Effector memory CD8-positive, alpha-beta T cell (primary cell): ENCODE measurements at regions not wholly inside any gene's neighbourhood (a gene's known extent, or its start where the extent isn't known, plus 50 kb on each side); places are given as distances from the start of the nearest gene placed in this dataset.

Experiments
- ATAC-seq: fragments of 150-1000 bp; cut with Tn5 transposase; replicated peaks from 2 replicates; pipeline ENCODE4 v1.10.0; 2021; ENCODE audit warnings: mild to moderate bottlenecking, moderate library complexity
- DNase-seq, 3 experiments: peaks; one replicate each; pipeline ENCODE4 v3.0.0; 2021
- H3K27ac Mint-ChIP-seq, 2 donors: one replicate each; pipeline ENCODE4 v1.8.0; 2022; ENCODE audit warnings: mild to moderate bottlenecking in 2 of 2, mixed read lengths in 2 of 2, moderate library complexity in 2 of 2
- H3K27me3 Mint-ChIP-seq, 2 donors: one replicate each; pipeline ENCODE4 v1.8.0; 2022; ENCODE audit warnings: mixed read lengths in 2 of 2
- H3K36me3 Mint-ChIP-seq: one replicate; pipeline ENCODE4 v1.8.0; 2022; ENCODE audit warnings: mild to moderate bottlenecking, moderate library complexity, mixed read lengths; ENCODE audit not compliant: insufficient read depth
- H3K4me1 Mint-ChIP-seq, 2 donors: one replicate each; pipeline ENCODE4 v1.8.0; 2022; ENCODE audit warnings: low read depth in 2 of 2, mixed read lengths in 2 of 2
- H3K4me3 Mint-ChIP-seq, 2 donors: one replicate each; pipeline ENCODE4 v1.8.0; 2022; ENCODE audit warnings: mild to moderate bottlenecking in 2 of 2, mixed read lengths in 2 of 2, moderate library complexity in 2 of 2
- H3K9me3 Mint-ChIP-seq, 2 donors: one replicate each; pipeline ENCODE4 v1.8.0; 2022; ENCODE audit warnings: mixed read lengths in 2 of 2

- H3K27me3 Mint-ChIP-seq, result no peaks in the 10 kb centered on the region
- DNase-seq (peak; percentile 76 to 82 (median 81)), ATAC-seq (peak; percentile 97)
- peaks cover 7% of the 10 kb centered on the region for H3K36me3 Mint-ChIP-seq
- H3K4me1 Mint-ChIP-seq, result peaks cover 24 to 31% of the 10 kb centered on the region in 2 donors
- H3K9me3 Mint-ChIP-seq, result peaks cover 0 to 1% of the 10 kb centered on the region in 2 donors
- peak overlapping the region; percentile 24 to 50 for H3K4me3 Mint-ChIP-seq
- peak overlapping the region; percentile 94 to 99 for H3K27ac Mint-ChIP-seq
Observed at GRCh38 chr15:58331913-58332675, 99.7 kb upstream of the LIPC start.

GRCh38 chr15:58332676-58333400, 99.0 kb upstream of the LIPC start:
- Mint-ChIP-seq H3K4me3 (peak overlapping the region; percentile 24 to 50), H3K36me3 (peaks cover 7% of the 10 kb centered on the region), H3K4me1 (peaks cover 24 to 31% of the 10 kb centered on the region in 2 donors)

GRCh38 chr15:58334803-58335202, 97.0 kb upstream of the LIPC start:
- H3K27ac Mint-ChIP-seq, result peak overlapping the region in 1 of 2 donors; percentile 10
- peaks cover 7% of the 10 kb centered on the region for H3K36me3 Mint-ChIP-seq
- H3K27me3 Mint-ChIP-seq, result no peaks in the 10 kb centered on the region
- peaks cover 0 to 1% of the 10 kb centered on the region in 2 donors for H3K9me3 Mint-ChIP-seq
- ATAC-seq (no peak), DNase-seq (no peak)
- H3K4me1 Mint-ChIP-seq, result peaks cover 26 to 31% of the 10 kb centered on the region in 2 donors
- no peak overlapping the region for H3K4me3 Mint-ChIP-seq

More at GRCh38 chr15:58332676-58333400, 99.0 kb upstream of the LIPC start:
- Mint-ChIP-seq H3K9me3 (peaks cover 0 to 1% of the 10 kb centered on the region in 2 donors), H3K27me3 (no peaks in the 10 kb centered on the region), H3K27ac (peak overlapping the region; percentile 94 to 99)
- ATAC-seq (no peak), DNase-seq (no peak)

GRCh38 chr15:58336161-58336560, 95.6 kb upstream of the LIPC start:
- Mint-ChIP-seq H3K27ac (peak overlapping the region in 1 of 2 donors; percentile 54), H3K9me3 (peaks cover 0 to 1% of the 10 kb centered on the region in 2 donors), H3K4me3 (no peak overlapping the region), H3K4me1 (peaks cover 21 to 26% of the 10 kb centered on the region in 2 donors), H3K27me3 (no peaks in the 10 kb centered on the region), H3K36me3 (peaks cover 7% of the 10 kb centered on the region)
- ATAC-seq (no peak), DNase-seq (no peak)

GRCh38 chr15:58340176-58340575, 91.6 kb upstream of the LIPC start:
- H3K27me3 Mint-ChIP-seq, result peaks cover 0 to 7% of the 10 kb centered on the region in 2 donors
- H3K9me3 Mint-ChIP-seq, result no peaks in the 10 kb centered on the region
- H3K36me3 Mint-ChIP-seq, result no peaks in the 10 kb centered on the region
- H3K27ac Mint-ChIP-seq, result peak overlapping the region in 1 of 2 donors; percentile 16
- ATAC-seq (no peak), DNase-seq (no peak)
- no peak overlapping the region for H3K4me3 Mint-ChIP-seq
- peaks cover 0 to 2% of the 10 kb centered on the region in 2 donors for H3K4me1 Mint-ChIP-seq

GRCh38 chr15:58342508-58342907, 89.3 kb upstream of the LIPC start:
- ATAC-seq (no peak), DNase-seq (no peak)
- Mint-ChIP-seq H3K36me3 (no peaks in the 10 kb centered on the region), H3K9me3 (no peaks in the 10 kb centered on the region), H3K27ac (no peak overlapping the region), H3K27me3 (peaks cover 0 to 7% of the 10 kb centered on the region in 2 donors), H3K4me1 (peaks cover 0 to 2% of the 10 kb centered on the region in 2 donors), H3K4me3 (no peak overlapping the region)

- H3K27me3 Mint-ChIP-seq, result peaks cover 0 to 7% of the 10 kb centered on the region in 2 donors
- no peak overlapping the region for H3K27ac Mint-ChIP-seq
- no peaks in the 10 kb centered on the region for H3K9me3 Mint-ChIP-seq
- no peak for ATAC-seq
- H3K4me1 Mint-ChIP-seq, result peaks cover 0 to 1% of the 10 kb centered on the region in 2 donors
- H3K36me3 Mint-ChIP-seq, result no peaks in the 10 kb centered on the region
- DNase-seq, result no peak
- H3K4me3 Mint-ChIP-seq, result no peak overlapping the region
Observed at GRCh38 chr15:58344213-58345070, 87.3 kb upstream of the LIPC start.

- no peak overlapping the region for H3K27ac Mint-ChIP-seq
- ATAC-seq, result no peak
- no peaks in the 10 kb centered on the region for H3K9me3 Mint-ChIP-seq
Observed at GRCh38 chr15:58346361-58346760, 85.4 kb upstream of the LIPC start.

GRCh38 chr15:58348095-58348812, 83.5 kb upstream of the LIPC start:
- Mint-ChIP-seq H3K27me3 (peaks cover 0 to 14% of the 10 kb centered on the region in 2 donors), H3K4me3 (no peak overlapping the region), H3K27ac (no peak overlapping the region), H3K9me3 (no peaks in the 10 kb centered on the region), H3K4me1 (no peaks in the 10 kb centered on the region), H3K36me3 (no peaks in the 10 kb centered on the region)
- no peak for DNase-seq
- no peak for ATAC-seq

More at GRCh38 chr15:58346361-58346760, 85.4 kb upstream of the LIPC start:
- Mint-ChIP-seq H3K36me3 (no peaks in the 10 kb centered on the region), H3K27me3 (peaks cover 0 to 7% of the 10 kb centered on the region in 2 donors), H3K4me1 (no peaks in the 10 kb centered on the region), H3K4me3 (no peak overlapping the region)
- DNase-seq, result no peak

- H3K4me1 Mint-ChIP-seq, result peaks cover 0 to under 1% of the 10 kb centered on the region in 2 donors
- ATAC-seq (no peak), DNase-seq (no peak)
- H3K4me3 Mint-ChIP-seq, result no peak overlapping the region
- no peaks in the 10 kb centered on the region for H3K36me3 Mint-ChIP-seq
- no peaks in the 10 kb centered on the region for H3K9me3 Mint-ChIP-seq
- H3K27me3 Mint-ChIP-seq, result peaks cover 0 to 35% of the 10 kb centered on the region in 2 donors
- H3K27ac Mint-ChIP-seq, result no peak overlapping the region
Observed at GRCh38 chr15:58352026-58352929, 79.5 kb upstream of the LIPC start.

- no peak for DNase-seq
- H3K4me3 Mint-ChIP-seq, result no peak overlapping the region
- H3K9me3 Mint-ChIP-seq, result no peaks in the 10 kb centered on the region
- no peak for ATAC-seq
- peaks cover 0 to 41% of the 10 kb centered on the region in 2 donors for H3K27me3 Mint-ChIP-seq
- no peaks in the 10 kb centered on the region for H3K36me3 Mint-ChIP-seq
- no peak overlapping the region for H3K27ac Mint-ChIP-seq
- H3K4me1 Mint-ChIP-seq, result peaks cover 9 to 12% of the 10 kb centered on the region in 2 donors
Observed at GRCh38 chr15:58355382-58355971, 76.3 kb upstream of the LIPC start.
